Activated CD8-positive, alpha-beta T cell treated with anti-CD3 and anti-CD28 coated beads for 36 hours (primary cell): ENCODE measurements at regions not wholly inside any gene's neighbourhood (a gene's known extent, or its start where the extent isn't known, plus 50 kb on each side); places are given as distances from the start of the nearest gene placed in this dataset.
"Not testable (repeated sequence)": the region's sequence is repeated elsewhere in the genome, so short reads cannot be mapped to it uniquely, and the experiment has no call there.

Source experiments
- ATAC-seq: fragments of 200-7000 bp; cut with Tn5 transposase; one replicate; pipeline ENCODE4 v1.10.0; 2021; ENCODE audit warnings: mild to moderate bottlenecking, moderate library complexity
- CTCF ChIA-PET: fragments of 350-600 bp; sonication (Branson Sonifier 250); formaldehyde crosslinking; loops from one replicate; lab custom pipeline; 2021; ENCODE audit warnings: antibody characterized with exemption; lab: Charles Lee
- POLR2A ChIA-PET: fragments of 350-600 bp; sonication (Branson Sonifier 250); formaldehyde crosslinking; loops from one replicate; lab custom pipeline; 2021; ENCODE audit warnings: antibody characterized with exemption; lab: Charles Lee
- DNase-seq: peaks from one replicate; pipeline ENCODE4 v3.0.0-alpha.2; 2020
- H3K27ac Mint-ChIP-seq: one replicate; pipeline ENCODE4 v1.8.0; 2021; ENCODE audit warnings: mild to moderate bottlenecking, mixed read lengths
- H3K27me3 Mint-ChIP-seq: one replicate; pipeline ENCODE4 v1.8.0; 2021; ENCODE audit warnings: mixed read lengths
- H3K36me3 Mint-ChIP-seq: one replicate; pipeline ENCODE4 v1.8.0; 2021; ENCODE audit warnings: low read depth, mixed read lengths
- H3K4me1 Mint-ChIP-seq: one replicate; pipeline ENCODE4 v1.8.0; 2021; ENCODE audit warnings: low read depth, mixed read lengths
- H3K4me3 Mint-ChIP-seq: one replicate; pipeline ENCODE4 v1.8.0; 2021; ENCODE audit warnings: mild to moderate bottlenecking, moderate library complexity, mixed read lengths
- H3K9me3 Mint-ChIP-seq: one replicate; pipeline ENCODE4 v1.8.0; 2021; ENCODE audit warnings: mixed read lengths
- intact Hi-C: fragments of 100-400 bp; cut with micrococcal nuclease; formaldehyde crosslinking; loops from one replicate; pipeline ENCODE4 v1.10.0; 2022

GRCh38 chr2:111545723-111546431 lies 338.1 kb downstream of the ANAPC1 start:
- POLR2A ChIA-PET, intact Hi-C loops, H3K9me3 Mint-ChIP-seq, H3K36me3 Mint-ChIP-seq, H3K27me3 Mint-ChIP-seq, CTCF ChIA-PET, H3K4me3 Mint-ChIP-seq, H3K27ac Mint-ChIP-seq, H3K4me1 Mint-ChIP-seq: not testable (repeated sequence)
- peak; percentile 21 for DNase-seq
- ATAC-seq = peak; percentile 74

GRCh38 chr2:111546578-111546977 lies 337.4 kb downstream of the ANAPC1 start:
- ATAC-seq = peak; percentile 37
- H3K36me3 Mint-ChIP-seq, POLR2A ChIA-PET, intact Hi-C loops, H3K27ac Mint-ChIP-seq, H3K27me3 Mint-ChIP-seq, H3K4me3 Mint-ChIP-seq, CTCF ChIA-PET, H3K4me1 Mint-ChIP-seq, H3K9me3 Mint-ChIP-seq, DNase-seq: not testable (repeated sequence)

- CTCF ChIA-PET, intact Hi-C loops: not testable (repeated sequence)
- peak; percentile 50 for ATAC-seq
These were observed 334.8 kb downstream of the ANAPC1 start for GRCh38 chr2:111549174-111549573.

GRCh38 chr2:111551428-111551827 lies 332.6 kb downstream of the ANAPC1 start:
- POLR2A ChIA-PET, H3K27me3 Mint-ChIP-seq, H3K4me3 Mint-ChIP-seq, H3K4me1 Mint-ChIP-seq, intact Hi-C loops, CTCF ChIA-PET, H3K36me3 Mint-ChIP-seq, DNase-seq, ATAC-seq, H3K27ac Mint-ChIP-seq, H3K9me3 Mint-ChIP-seq: not testable (repeated sequence)

More at GRCh38 chr2:111549174-111549573, 334.8 kb downstream of the ANAPC1 start:
- H3K36me3 Mint-ChIP-seq, H3K27me3 Mint-ChIP-seq, DNase-seq, H3K9me3 Mint-ChIP-seq, H3K4me1 Mint-ChIP-seq, H3K27ac Mint-ChIP-seq, H3K4me3 Mint-ChIP-seq, POLR2A ChIA-PET: not testable (repeated sequence)

- H3K27ac Mint-ChIP-seq, CTCF ChIA-PET, POLR2A ChIA-PET, ATAC-seq, H3K4me1 Mint-ChIP-seq, H3K9me3 Mint-ChIP-seq, H3K36me3 Mint-ChIP-seq, DNase-seq, H3K4me3 Mint-ChIP-seq, H3K27me3 Mint-ChIP-seq, intact Hi-C loops: not testable (repeated sequence)
These were observed 331.4 kb downstream of the ANAPC1 start for GRCh38 chr2:111552625-111553024.

- ATAC-seq, H3K27me3 Mint-ChIP-seq, intact Hi-C loops, POLR2A ChIA-PET, CTCF ChIA-PET, H3K9me3 Mint-ChIP-seq, H3K27ac Mint-ChIP-seq, H3K4me1 Mint-ChIP-seq, H3K36me3 Mint-ChIP-seq, DNase-seq, H3K4me3 Mint-ChIP-seq: not testable (repeated sequence)
These were observed 324.7 kb downstream of the ANAPC1 start for GRCh38 chr2:111559301-111559700.

GRCh38 chr2:111559814-111560213 lies 324.2 kb downstream of the ANAPC1 start:
- H3K27ac Mint-ChIP-seq, H3K36me3 Mint-ChIP-seq, H3K9me3 Mint-ChIP-seq, H3K27me3 Mint-ChIP-seq, H3K4me3 Mint-ChIP-seq, ATAC-seq, intact Hi-C loops, DNase-seq, H3K4me1 Mint-ChIP-seq, POLR2A ChIA-PET, CTCF ChIA-PET: not testable (repeated sequence)

- intact Hi-C loops, ATAC-seq, H3K36me3 Mint-ChIP-seq, H3K27me3 Mint-ChIP-seq, H3K4me3 Mint-ChIP-seq, H3K27ac Mint-ChIP-seq, CTCF ChIA-PET, DNase-seq, POLR2A ChIA-PET, H3K9me3 Mint-ChIP-seq: not testable (repeated sequence)
- peaks cover 10% of the 10 kb centered on the region for H3K4me1 Mint-ChIP-seq
These were observed 317.9 kb downstream of the ANAPC1 start for GRCh38 chr2:111566068-111566467.

GRCh38 chr2:111567233-111567632 lies 316.8 kb downstream of the ANAPC1 start:
- intact Hi-C loops, ATAC-seq, H3K9me3 Mint-ChIP-seq, H3K4me3 Mint-ChIP-seq, H3K36me3 Mint-ChIP-seq, DNase-seq, H3K27me3 Mint-ChIP-seq, H3K27ac Mint-ChIP-seq, POLR2A ChIA-PET, CTCF ChIA-PET: not testable (repeated sequence)
- H3K4me1 Mint-ChIP-seq = peaks cover 10% of the 10 kb centered on the region

- H3K36me3 Mint-ChIP-seq, ATAC-seq, H3K9me3 Mint-ChIP-seq, H3K27ac Mint-ChIP-seq, DNase-seq, intact Hi-C loops, POLR2A ChIA-PET, H3K27me3 Mint-ChIP-seq, H3K4me3 Mint-ChIP-seq, CTCF ChIA-PET: not testable (repeated sequence)
- peaks cover 10% of the 10 kb centered on the region for H3K4me1 Mint-ChIP-seq
These were observed 314.4 kb downstream of the ANAPC1 start for GRCh38 chr2:111569356-111570199.

- H3K27me3 Mint-ChIP-seq, CTCF ChIA-PET, intact Hi-C loops, H3K36me3 Mint-ChIP-seq, H3K9me3 Mint-ChIP-seq, H3K27ac Mint-ChIP-seq, POLR2A ChIA-PET, H3K4me3 Mint-ChIP-seq: not testable (repeated sequence)
- DNase-seq (peak; percentile 3), ATAC-seq (peak; percentile 96)
- H3K4me1 Mint-ChIP-seq = peaks cover 10% of the 10 kb centered on the region
These were observed 313.5 kb downstream of the ANAPC1 start for GRCh38 chr2:111570300-111571114.
